Loucy (cell line): ENCODE measurements at regions not wholly inside any gene's neighbourhood (a gene's known extent, or its start where the extent isn't known, plus 50 kb on each side); places are given as distances from the start of the nearest gene placed in this dataset.

Experiments
- CTCF ChIP-seq: fragments of 200-600 bp; sonication (generic); conservative IDR thresholded peaks from 2 replicates; pipeline ENCODE4 v1.5.1; 2014; ENCODE audit warnings: mild to moderate bottlenecking, antibody characterized with exemption, low read length
- EZH2phosphoT487 ChIP-seq: fragments of 200-600 bp; IDR thresholded peaks from 2 replicates; pipeline ENCODE4 v1.6.1; 2018; ENCODE audit warnings: antibody characterized with exemption, mild to moderate bottlenecking, moderate library complexity, borderline replicate concordance

GRCh38 chr10:53003094-53003493, 230.5 kb upstream of the MBL2 start:
- TF ChIP-seq CTCF: no peak
- no peak for TF ChIP-seq EZH2phosphoT487
